ENCODE measurements at regions not wholly inside any gene's neighbourhood (a gene's known extent, or its start where the extent isn't known, plus 50 kb on each side); places are given as distances from the start of the nearest gene placed in this dataset.

- TF ChIP-seq OSR1 (CRISPR knock-in tag; IDR thresholded peaks at IDR 0.05) = no peak
- no peak for TF ChIP-seq ZFP30 (CRISPR knock-in tag; IDR thresholded peaks at IDR 0.05)
- TF ChIP-seq ESRRG (CRISPR knock-in tag; IDR thresholded peaks at IDR 0.05) = no peak
- TF ChIP-seq PATZ1 (CRISPR knock-in tag; IDR thresholded peaks at IDR 0.05; ENCODE audit: borderline replicate concordance) = no peak
Measured at GRCh38 chr5:107282061-107282460, 388.7 kb downstream of the EFNA5 start.
